ENCODE measurements at regions not wholly inside any gene's neighbourhood (a gene's known extent, or its start where the extent isn't known, plus 50 kb on each side); places are given as distances from the start of the nearest gene placed in this dataset.

GRCh38 chr5:145280806-145281205 is 554.3 kb downstream of the PRELID2 start:
- no peak for TF ChIP-seq CTCF (IDR thresholded peaks at IDR 0.05; ENCODE audit: insufficient read depth, missing control alignments)
- DNase-seq (ENCODE audit: insufficient read length, low spot score) = no peak
- FAIRE-seq = no peak

GRCh38 chr5:145280214-145280613 is 554.9 kb downstream of the PRELID2 start:
- DNase-seq (ENCODE audit: insufficient read length, low spot score) = no peak

GRCh38 chr5:145260670-145261069 is 574.5 kb downstream of the PRELID2 start:
- DNase-seq (ENCODE audit: insufficient read length, low spot score) = no peak
- no peak for FAIRE-seq
- no peak for TF ChIP-seq CTCF (IDR thresholded peaks at IDR 0.05; ENCODE audit: insufficient read depth, missing control alignments)

More at GRCh38 chr5:145280214-145280613, 554.9 kb downstream of the PRELID2 start:
- TF ChIP-seq CTCF (IDR thresholded peaks at IDR 0.05; ENCODE audit: insufficient read depth, missing control alignments) = no peak
- FAIRE-seq = no peak

- no peak for TF ChIP-seq CTCF (IDR thresholded peaks at IDR 0.05; ENCODE audit: insufficient read depth, missing control alignments)
- DNase-seq (ENCODE audit: insufficient read length, low spot score) (no peak), FAIRE-seq (no peak)
Measured at GRCh38 chr5:145247745-145248040, 587.4 kb downstream of the PRELID2 start.

GRCh38 chr5:145246961-145247744 is 588.0 kb downstream of the PRELID2 start:
- no peak for FAIRE-seq
- no peak for DNase-seq (ENCODE audit: insufficient read length, low spot score)
- TF ChIP-seq CTCF (IDR thresholded peaks at IDR 0.05; ENCODE audit: insufficient read depth, missing control alignments) = no peak

- DNase-seq (ENCODE audit: insufficient read length, low spot score) (no peak), FAIRE-seq (no peak)
- TF ChIP-seq CTCF (IDR thresholded peaks at IDR 0.05; ENCODE audit: insufficient read depth, missing control alignments) = no peak
Measured at GRCh38 chr5:145246379-145246778, 588.8 kb downstream of the PRELID2 start.

GRCh38 chr5:145245354-145245753 is 589.8 kb downstream of the PRELID2 start:
- TF ChIP-seq CTCF (IDR thresholded peaks at IDR 0.05; ENCODE audit: insufficient read depth, missing control alignments) = no peak
- DNase-seq (ENCODE audit: insufficient read length, low spot score) (no peak), FAIRE-seq (no peak)
